Ovary (tissue), 3 donors: ENCODE measurements at regions not wholly inside any gene's neighbourhood (a gene's known extent, or its start where the extent isn't known, plus 50 kb on each side); places are given as distances from the start of the nearest gene placed in this dataset.

Source experiments
- EP300 ChIP-seq: sonication (generic); formaldehyde crosslinking; IDR thresholded peaks from one replicate; pipeline ENCODE4 v1.6.1; 2017; ENCODE audit warnings: antibody characterized with exemption
- POLR2A ChIP-seq: fragments of 450-650 bp; IDR thresholded peaks from one replicate; pipeline ENCODE4 v1.6.1; 2017; ENCODE audit warnings: antibody characterized with exemption, mild to moderate bottlenecking, moderate library complexity
- TF ChIP-seq, protein P1 (sequence below), 3 donors: fragments of 450-650 bp in 2 of 3; fragments of 200-600 bp in 1 of 3; IDR thresholded peaks; one replicate each; pipeline versions ENCODE4 v1.5.1 to v1.8.0; 2016 to 2022; ENCODE audit warnings: antibody characterized with exemption in 3 of 3, mild to moderate bottlenecking in 1 of 3
- donor health status: DM: no; HTN: no; CAD: no.

DNA sequence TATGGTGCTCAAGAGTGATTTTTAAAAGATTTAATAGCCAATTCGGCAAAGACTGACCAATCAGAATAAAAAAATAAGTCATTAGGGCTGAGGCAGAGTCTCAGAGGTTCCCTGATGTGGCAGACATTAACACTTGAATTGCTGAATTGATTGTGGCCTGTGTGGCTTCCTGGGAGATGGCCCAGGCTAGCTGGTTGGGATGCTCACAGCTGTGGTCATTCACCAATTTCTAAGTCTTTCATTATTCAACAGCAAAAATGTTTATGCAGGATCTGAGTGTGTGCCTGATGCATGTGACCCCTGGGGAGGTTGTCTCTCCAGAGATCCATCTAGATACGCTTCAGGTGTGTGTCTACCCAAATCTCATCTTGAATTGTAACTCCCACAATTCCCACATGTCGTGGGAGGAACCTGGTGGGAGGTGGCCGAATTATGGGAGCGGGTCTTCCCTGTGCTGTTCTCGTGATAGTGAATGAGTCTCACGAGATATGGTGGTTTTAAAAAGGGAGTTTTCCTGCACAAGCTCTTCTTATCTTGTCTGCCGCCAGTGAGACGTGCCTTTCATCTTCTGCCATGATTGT lies 632.6 kb upstream of the SEMA6A start:
- TF ChIP-seq, protein P1, sequence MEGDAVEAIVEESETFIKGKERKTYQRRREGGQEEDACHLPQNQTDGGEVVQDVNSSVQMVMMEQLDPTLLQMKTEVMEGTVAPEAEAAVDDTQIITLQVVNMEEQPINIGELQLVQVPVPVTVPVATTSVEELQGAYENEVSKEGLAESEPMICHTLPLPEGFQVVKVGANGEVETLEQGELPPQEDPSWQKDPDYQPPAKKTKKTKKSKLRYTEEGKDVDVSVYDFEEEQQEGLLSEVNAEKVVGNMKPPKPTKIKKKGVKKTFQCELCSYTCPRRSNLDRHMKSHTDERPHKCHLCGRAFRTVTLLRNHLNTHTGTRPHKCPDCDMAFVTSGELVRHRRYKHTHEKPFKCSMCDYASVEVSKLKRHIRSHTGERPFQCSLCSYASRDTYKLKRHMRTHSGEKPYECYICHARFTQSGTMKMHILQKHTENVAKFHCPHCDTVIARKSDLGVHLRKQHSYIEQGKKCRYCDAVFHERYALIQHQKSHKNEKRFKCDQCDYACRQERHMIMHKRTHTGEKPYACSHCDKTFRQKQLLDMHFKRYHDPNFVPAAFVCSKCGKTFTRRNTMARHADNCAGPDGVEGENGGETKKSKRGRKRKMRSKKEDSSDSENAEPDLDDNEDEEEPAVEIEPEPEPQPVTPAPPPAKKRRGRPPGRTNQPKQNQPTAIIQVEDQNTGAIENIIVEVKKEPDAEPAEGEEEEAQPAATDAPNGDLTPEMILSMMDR (IDR thresholded peaks at IDR 0.05), result no peak
- TF ChIP-seq POLR2A (no peak), EP300 (no peak)
